ELR (cell line): ENCODE measurements at regions not wholly inside any gene's neighbourhood (a gene's known extent, or its start where the extent isn't known, plus 50 kb on each side); places are given as distances from the start of the nearest gene placed in this dataset.

Experiments
- DNase-seq: peaks from one replicate; pipeline ENCODE4 v3.0.0-alpha.2; 2015; ENCODE audit warnings: low read depth

GRCh38 chr20:60321601-60322000 lies 363.4 kb downstream of the CDH26 start:
- no peak for DNase-seq

GRCh38 chr20:60326821-60327220 lies 368.6 kb downstream of the CDH26 start:
- DNase-seq: no peak

GRCh38 chr20:60327971-60328660 lies 369.9 kb downstream of the CDH26 start:
- DNase-seq: no peak

- no peak for DNase-seq
Observed at GRCh38 chr20:60330461-60330860, 372.2 kb downstream of the CDH26 start.

- no peak for DNase-seq
Observed at GRCh38 chr20:60331688-60332300, 373.6 kb downstream of the CDH26 start.

- no peak for DNase-seq
Observed at GRCh38 chr20:60332523-60332922, 374.3 kb downstream of the CDH26 start.

GRCh38 chr20:60334911-60335310 lies 376.7 kb downstream of the CDH26 start:
- no peak for DNase-seq

- no peak for DNase-seq
Observed at GRCh38 chr20:60338556-60338955, 380.3 kb downstream of the CDH26 start.

- no peak for DNase-seq
Observed at GRCh38 chr20:60339738-60340137, 381.5 kb downstream of the CDH26 start.

GRCh38 chr20:60340232-60340631 lies 382.0 kb downstream of the CDH26 start:
- DNase-seq: no peak

GRCh38 chr20:60341062-60341461 lies 382.8 kb downstream of the CDH26 start:
- DNase-seq: no peak

GRCh38 chr20:60345106-60345505 lies 386.9 kb downstream of the CDH26 start:
- no peak for DNase-seq

GRCh38 chr20:60349418-60349817 lies 391.2 kb downstream of the CDH26 start:
- no peak for DNase-seq

- DNase-seq: no peak
Observed at GRCh38 chr20:60352017-60352416, 393.8 kb downstream of the CDH26 start.

GRCh38 chr20:60352596-60352995 lies 394.4 kb downstream of the CDH26 start:
- DNase-seq: no peak

GRCh38 chr20:60354024-60354580 lies 395.9 kb downstream of the CDH26 start:
- DNase-seq: no peak

- DNase-seq: no peak
Observed at GRCh38 chr20:60358101-60358500, 399.9 kb downstream of the CDH26 start.

- DNase-seq: no peak
Observed at GRCh38 chr20:60359010-60359409, 400.8 kb downstream of the CDH26 start.

- DNase-seq: no peak
Observed at GRCh38 chr20:60361761-60362395, 403.7 kb downstream of the CDH26 start.

- no peak for DNase-seq
Observed at GRCh38 chr20:60362531-60362930, 404.3 kb downstream of the CDH26 start.

- no peak for DNase-seq
Observed at GRCh38 chr20:60363698-60364097, 405.5 kb downstream of the CDH26 start.

GRCh38 chr20:60365064-60365666 lies 406.9 kb downstream of the CDH26 start:
- DNase-seq: peak; percentile 23

- DNase-seq: no peak
Observed at GRCh38 chr20:60365882-60366281, 407.7 kb downstream of the CDH26 start.
